Naive B cell (primary cell): ENCODE measurements at regions not wholly inside any gene's neighbourhood (a gene's known extent, or its start where the extent isn't known, plus 50 kb on each side); places are given as distances from the start of the nearest gene placed in this dataset.
A peak's percentile ranks its signal among the peaks of the same experiment; 100 is the strongest.

ENCODE experiments used
- ATAC-seq, 2 donors: fragments of 150-1000 bp; cut with Tn5 transposase; 2 replicates each; pipeline ENCODE4 v1.10.0; 2021; ENCODE audit warnings: low read depth in 2 of 2, mild to moderate bottlenecking in 2 of 2, moderate library complexity in 2 of 2
- DNase-seq: peaks from one replicate; pipeline ENCODE4 v3.0.0; 2022
- H3K27ac Mint-ChIP-seq, 6 donors: one replicate each; pipeline ENCODE4 v1.8.0; 2020 to 2022; ENCODE audit warnings: mild to moderate bottlenecking in 6 of 6, mixed read lengths in 6 of 6, moderate library complexity in 5 of 6, inconsistent platforms in 2 of 6
- H3K27me3 Mint-ChIP-seq, 3 donors: one replicate each; pipeline ENCODE4 v1.8.0; 2021 to 2022; ENCODE audit warnings: mixed read lengths in 3 of 3, mild to moderate bottlenecking in 1 of 3
- H3K36me3 Mint-ChIP-seq, 2 donors: one replicate each; pipeline ENCODE4 v1.8.0; 2020 to 2022; ENCODE audit warnings: mixed read lengths in 2 of 2, inconsistent platforms in 1 of 2, mild to moderate bottlenecking in 1 of 2
- H3K4me1 Mint-ChIP-seq, 3 donors: one replicate each; pipeline ENCODE4 v1.8.0; 2020 to 2022; ENCODE audit warnings: mixed read lengths in 3 of 3, inconsistent platforms in 1 of 3, mild to moderate bottlenecking in 1 of 3, moderate library complexity in 1 of 3
- H3K4me3 Mint-ChIP-seq, 8 donors: one replicate each; pipeline ENCODE4 v1.8.0; 2020 to 2022; ENCODE audit warnings: mild to moderate bottlenecking in 8 of 8, mixed read lengths in 8 of 8, moderate library complexity in 8 of 8, inconsistent platforms in 2 of 8
- H3K9me3 Mint-ChIP-seq, 7 donors: one replicate each; pipeline ENCODE4 v1.8.0; 2020 to 2022; ENCODE audit warnings: mixed read lengths in 7 of 7, mild to moderate bottlenecking in 5 of 7, inconsistent platforms in 2 of 7, moderate library complexity in 1 of 7

DNA sequence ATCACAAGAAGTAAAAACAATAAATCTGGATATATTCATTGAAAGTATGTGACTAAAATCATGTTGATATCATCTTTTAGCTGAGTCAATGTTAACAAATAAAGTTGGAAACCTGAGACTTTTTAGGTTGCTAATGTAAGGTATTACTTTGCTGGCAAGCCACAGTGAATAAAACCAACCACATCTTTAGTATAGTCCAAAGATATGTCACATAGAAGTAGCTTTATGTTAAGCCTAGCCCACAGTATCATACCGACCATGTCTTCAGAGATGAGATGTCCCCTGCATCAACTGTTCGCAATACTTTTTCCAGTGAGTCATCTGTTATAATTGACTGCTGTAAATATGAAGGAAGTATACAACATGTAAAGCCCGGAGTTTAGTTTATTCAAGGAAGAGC lies 107.6 kb upstream of the MCHR2 start:
- no peaks in the 10 kb centered on the region for H3K9me3 Mint-ChIP-seq
- no peaks in the 10 kb centered on the region for H3K36me3 Mint-ChIP-seq
- H3K4me1 Mint-ChIP-seq, result no peaks in the 10 kb centered on the region
- DNase-seq, result no peak
- no peak overlapping the region for H3K27ac Mint-ChIP-seq
- ATAC-seq, result no peak
- H3K27me3 Mint-ChIP-seq, result peaks cover 7 to 16% (median 10%) of the 10 kb centered on the region in 3 donors
- no peak overlapping the region for H3K4me3 Mint-ChIP-seq

DNA sequence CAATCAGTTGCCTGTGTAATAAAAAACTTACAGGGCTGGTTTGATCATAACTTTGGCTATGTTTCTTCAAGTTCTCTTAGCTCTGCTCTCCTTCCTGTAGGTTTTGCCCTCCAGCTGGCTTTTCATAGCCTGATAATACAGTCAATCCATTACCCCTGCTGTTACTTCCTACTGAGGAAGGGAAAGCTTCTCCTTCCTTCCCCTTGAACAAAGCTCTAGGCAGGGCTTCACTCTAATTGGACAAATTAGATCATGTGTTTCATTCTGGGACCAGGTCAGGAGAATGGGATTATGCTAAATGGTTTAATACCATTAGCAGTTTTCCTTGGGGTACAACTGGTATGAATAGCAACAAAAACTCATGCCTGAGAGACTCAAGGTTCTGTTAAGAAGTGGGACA lies 106.8 kb upstream of the MCHR2 start:
- no peak for ATAC-seq
- peaks cover 2 to 11% (median 7%) of the 10 kb centered on the region in 3 donors for H3K27me3 Mint-ChIP-seq
- no peaks in the 10 kb centered on the region for H3K4me1 Mint-ChIP-seq
- DNase-seq, result no peak
- H3K36me3 Mint-ChIP-seq, result no peaks in the 10 kb centered on the region
- peak overlapping the region in 1 of 6 donors; percentile 46 for H3K27ac Mint-ChIP-seq
- no peaks in the 10 kb centered on the region for H3K9me3 Mint-ChIP-seq
- no peak overlapping the region for H3K4me3 Mint-ChIP-seq

DNA sequence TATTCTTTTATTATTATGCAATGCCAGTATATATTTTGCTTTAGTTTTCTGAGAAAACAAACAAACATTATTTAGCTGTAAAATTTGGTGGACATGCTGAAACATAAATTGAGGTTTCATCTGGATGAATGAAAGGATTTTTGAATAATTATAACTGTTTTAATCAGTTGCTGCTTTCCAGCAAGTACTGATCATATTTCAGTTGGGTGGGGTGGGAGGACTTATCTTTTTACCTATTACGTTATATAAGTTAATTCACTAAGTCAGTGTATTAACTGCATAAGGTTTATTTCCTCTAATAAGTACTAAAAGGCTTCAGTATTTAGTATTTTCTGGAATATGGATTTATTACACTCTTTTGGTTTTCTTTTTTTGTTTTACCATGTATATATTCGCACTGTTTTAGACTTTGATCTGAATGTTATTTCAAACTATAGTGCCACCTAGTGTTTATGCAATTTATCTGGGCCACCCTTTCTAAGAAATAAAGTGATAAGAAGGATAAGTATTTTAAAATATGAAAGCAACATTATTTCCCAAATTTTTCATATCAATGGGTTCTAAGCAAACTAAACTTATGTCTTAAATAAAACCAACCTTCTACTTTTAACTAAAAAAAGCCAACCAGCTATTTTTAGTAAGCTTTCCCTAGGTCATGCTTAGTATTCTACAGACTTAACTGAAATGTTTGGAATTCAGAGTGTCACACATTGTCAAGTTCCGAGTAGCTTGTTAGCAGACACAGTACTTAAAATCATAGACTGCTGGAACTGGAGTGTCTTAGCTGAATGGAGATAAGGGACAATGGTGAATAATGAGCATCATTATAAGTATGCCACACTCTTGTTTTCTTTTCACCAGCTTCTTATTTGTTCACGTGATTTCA lies 105.4 kb upstream of the MCHR2 start:
- no peaks in the 10 kb centered on the region for H3K36me3 Mint-ChIP-seq
- DNase-seq, result no peak

DNA sequence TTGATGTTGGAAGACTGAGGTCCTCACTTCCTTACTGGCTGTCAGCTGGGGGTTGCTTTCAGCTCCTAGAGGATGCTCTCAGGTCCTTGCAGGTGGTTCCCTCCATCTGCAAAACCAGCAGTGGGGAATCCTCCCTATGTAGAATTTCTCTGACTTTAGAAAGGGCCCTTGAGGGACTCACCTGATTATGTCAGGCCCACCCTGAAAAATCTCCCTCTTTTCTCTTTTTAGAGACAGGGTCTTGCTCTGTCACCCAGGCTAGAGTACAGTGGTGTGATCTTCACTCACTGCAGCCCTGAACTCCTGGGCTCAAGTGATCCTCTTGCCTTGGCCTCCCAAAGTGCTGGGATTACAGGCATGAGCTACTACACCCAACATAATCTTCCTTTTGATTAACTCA lies 102.9 kb upstream of the MCHR2 start:
- Mint-ChIP-seq H3K4me3 (peak overlapping the region in 1 of 8 donors; percentile 5), H3K27me3 (peaks cover 0 to 4% (median 0%) of the 10 kb centered on the region in 3 donors), H3K27ac (no peak overlapping the region), H3K4me1 (no peaks in the 10 kb centered on the region), H3K9me3 (no peaks in the 10 kb centered on the region), H3K36me3 (no peaks in the 10 kb centered on the region)
- DNase-seq (no peak), ATAC-seq (no peak)

More for the DNA sequence above, 105.4 kb upstream of the MCHR2 start:
- H3K4me1 Mint-ChIP-seq, result no peaks in the 10 kb centered on the region
- peaks cover 0 to 11% (median 0%) of the 10 kb centered on the region in 3 donors for H3K27me3 Mint-ChIP-seq
- no peak overlapping the region for H3K27ac Mint-ChIP-seq
- H3K9me3 Mint-ChIP-seq, result no peaks in the 10 kb centered on the region
- no peak for ATAC-seq
- peak overlapping the region in 1 of 8 donors; percentile 7 for H3K4me3 Mint-ChIP-seq

DNA sequence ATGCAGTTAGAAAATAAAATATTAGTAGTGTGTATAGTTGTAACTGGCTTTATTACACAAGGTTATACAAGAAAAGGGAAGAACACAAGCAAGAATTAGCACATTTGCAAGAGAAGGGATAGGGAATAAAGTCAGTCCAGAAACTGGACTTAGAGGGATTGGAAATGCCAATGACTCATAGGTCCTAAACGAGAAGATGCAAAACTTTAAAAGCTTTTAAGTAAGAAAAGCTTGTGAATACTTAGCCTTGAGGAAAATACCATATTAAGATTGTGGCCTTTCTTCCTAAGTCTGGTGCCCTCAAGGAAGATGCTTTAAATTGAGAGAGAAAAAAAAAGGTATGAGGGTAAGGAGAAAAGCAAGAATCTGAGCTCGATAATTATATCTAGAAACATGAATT lies 102.3 kb upstream of the MCHR2 start:
- Mint-ChIP-seq H3K27me3 (no peaks in the 10 kb centered on the region), H3K36me3 (no peaks in the 10 kb centered on the region), H3K4me1 (no peaks in the 10 kb centered on the region), H3K27ac (no peak overlapping the region), H3K4me3 (no peak overlapping the region), H3K9me3 (no peaks in the 10 kb centered on the region)
- ATAC-seq (no peak), DNase-seq (no peak)

DNA sequence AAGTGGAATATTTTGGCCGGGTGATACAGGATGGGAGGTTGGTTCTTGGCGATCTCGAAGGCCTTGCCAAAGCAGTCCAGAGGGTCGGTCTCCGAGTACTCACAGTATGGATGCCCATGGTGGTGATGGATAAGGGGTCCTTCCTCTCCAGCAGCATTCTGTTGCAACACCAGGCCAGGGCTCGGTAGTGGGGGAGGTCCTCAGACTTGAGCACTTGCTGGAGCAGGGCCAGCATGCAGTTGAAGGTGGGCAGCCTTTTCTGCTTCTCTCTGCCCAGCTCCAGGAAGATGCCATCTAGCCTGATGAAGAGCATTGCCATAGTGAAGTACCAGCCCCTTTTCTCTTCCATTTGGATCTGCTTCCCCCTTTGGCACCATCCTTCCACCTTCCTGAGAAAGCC lies 99.4 kb upstream of the MCHR2 start:
- no peaks in the 10 kb centered on the region for H3K4me1 Mint-ChIP-seq
- H3K4me3 Mint-ChIP-seq, result no peak overlapping the region
- no peaks in the 10 kb centered on the region for H3K27me3 Mint-ChIP-seq
- H3K9me3 Mint-ChIP-seq, result no peaks in the 10 kb centered on the region
- H3K27ac Mint-ChIP-seq, result no peak overlapping the region
- DNase-seq, result no peak
- H3K36me3 Mint-ChIP-seq, result no peaks in the 10 kb centered on the region
- no peak for ATAC-seq

DNA sequence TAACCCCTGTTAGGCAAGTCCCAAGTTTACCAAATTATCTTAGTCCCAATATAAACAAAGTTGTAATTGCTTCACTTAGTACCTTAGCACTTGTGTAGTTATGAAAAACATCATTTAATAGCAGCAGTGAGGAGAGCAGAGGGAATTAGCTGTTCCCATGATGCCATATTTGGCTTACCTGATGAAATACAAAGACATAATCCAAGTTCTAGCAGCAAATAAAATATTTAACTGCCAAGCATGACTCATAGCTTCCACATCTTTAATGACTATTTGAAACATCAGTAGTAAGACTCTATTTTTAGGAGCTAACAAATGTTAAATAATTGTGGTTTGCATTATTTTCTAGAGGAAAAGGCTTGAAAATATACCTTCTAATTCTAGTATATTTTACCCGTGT lies 94.0 kb upstream of the MCHR2 start:
- Mint-ChIP-seq H3K27me3 (no peaks in the 10 kb centered on the region), H3K9me3 (no peaks in the 10 kb centered on the region), H3K4me1 (no peaks in the 10 kb centered on the region), H3K36me3 (no peaks in the 10 kb centered on the region), H3K4me3 (no peak overlapping the region), H3K27ac (no peak overlapping the region)
- ATAC-seq (no peak), DNase-seq (no peak)

DNA sequence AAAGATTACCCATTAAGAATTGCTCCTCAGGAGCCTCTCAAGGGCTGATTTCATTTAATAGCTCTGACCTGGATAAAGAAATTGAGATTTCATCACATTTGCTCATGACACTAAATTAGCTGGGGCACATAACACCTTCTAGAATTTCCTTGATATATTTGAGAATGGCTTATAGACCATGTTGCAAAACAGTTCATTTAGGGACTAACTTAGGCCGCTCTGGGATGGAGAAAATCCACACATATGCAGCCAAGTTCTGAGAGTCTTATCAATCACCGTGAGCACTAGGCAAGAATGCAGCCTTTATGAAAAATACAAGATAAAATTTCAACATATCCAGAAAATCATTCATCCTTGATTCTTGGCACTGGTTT lies 91.0 kb upstream of the MCHR2 start:
- Mint-ChIP-seq H3K4me1 (no peaks in the 10 kb centered on the region), H3K4me3 (no peak overlapping the region), H3K36me3 (no peaks in the 10 kb centered on the region), H3K9me3 (peaks cover 0 to 3% (median 0%) of the 10 kb centered on the region in 7 donors), H3K27me3 (peaks cover 0 to 5% (median 0%) of the 10 kb centered on the region in 3 donors), H3K27ac (no peak overlapping the region)
- DNase-seq (no peak), ATAC-seq (no peak)

DNA sequence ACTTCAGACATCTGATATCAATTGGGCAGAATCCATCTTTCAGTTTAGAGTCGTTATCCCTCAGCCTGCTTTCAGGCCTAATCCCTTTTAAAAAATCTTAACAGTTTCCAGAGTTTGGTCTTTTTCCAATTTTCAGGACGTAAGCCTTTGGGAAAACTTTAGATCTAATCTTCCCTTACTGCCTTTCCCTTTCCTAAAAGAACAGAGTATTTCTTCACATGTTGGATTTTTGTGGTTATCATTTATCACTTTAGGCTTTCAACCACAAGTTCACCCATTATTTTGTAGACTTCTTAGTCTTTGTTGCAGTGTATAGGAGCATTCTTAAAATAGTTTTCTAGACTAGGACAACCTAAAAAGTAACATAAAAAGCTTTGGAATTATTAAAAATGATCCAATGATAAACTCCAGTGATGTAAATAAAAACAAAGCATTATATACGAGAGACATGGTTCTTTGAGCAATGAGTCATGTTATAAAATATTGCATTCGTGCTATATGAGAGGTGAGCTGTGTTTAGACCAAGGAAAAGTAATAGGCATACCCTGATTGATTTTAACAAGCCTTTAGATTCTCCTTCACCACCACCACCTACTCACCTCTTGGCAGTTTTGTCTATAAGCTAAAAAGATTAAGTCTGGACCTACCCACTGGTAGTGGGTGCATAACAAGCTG lies 90.4 kb upstream of the MCHR2 start:
- H3K27me3 Mint-ChIP-seq, result peaks cover 0 to 5% (median 0%) of the 10 kb centered on the region in 3 donors
- no peak overlapping the region for H3K27ac Mint-ChIP-seq
- no peak for ATAC-seq
- no peaks in the 10 kb centered on the region for H3K36me3 Mint-ChIP-seq
- no peak for DNase-seq
- peaks cover 0 to 3% (median 0%) of the 10 kb centered on the region in 7 donors for H3K9me3 Mint-ChIP-seq
- no peaks in the 10 kb centered on the region for H3K4me1 Mint-ChIP-seq
- no peak overlapping the region for H3K4me3 Mint-ChIP-seq

DNA sequence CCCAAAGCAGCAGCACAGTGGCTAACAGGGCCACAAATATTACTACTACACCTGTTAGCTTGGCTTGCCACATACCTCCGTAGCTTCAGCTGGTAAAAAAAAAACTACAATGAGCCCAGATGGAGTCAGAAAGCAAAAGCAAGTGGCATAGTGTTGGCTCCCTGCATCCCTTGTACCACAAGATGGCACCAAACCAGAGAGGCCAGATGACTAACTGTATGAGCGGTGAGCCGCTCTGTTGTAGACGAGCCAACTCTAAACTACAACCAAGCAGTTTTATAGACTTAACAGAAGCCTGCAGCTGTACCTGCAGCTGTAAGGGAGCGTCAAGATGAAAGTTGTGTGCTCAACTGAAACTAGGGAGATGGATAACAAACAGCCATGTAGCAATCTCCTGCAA lies 84.5 kb upstream of the MCHR2 start:
- H3K36me3 Mint-ChIP-seq, result no peaks in the 10 kb centered on the region
- no peaks in the 10 kb centered on the region for H3K4me1 Mint-ChIP-seq
- no peak overlapping the region for H3K4me3 Mint-ChIP-seq
- DNase-seq (no peak), ATAC-seq (no peak)
- H3K27me3 Mint-ChIP-seq, result peaks cover 5 to 16% (median 6%) of the 10 kb centered on the region in 3 donors
- no peak overlapping the region for H3K27ac Mint-ChIP-seq
- H3K9me3 Mint-ChIP-seq, result peaks cover 0 to 3% (median 0%) of the 10 kb centered on the region in 7 donors

DNA sequence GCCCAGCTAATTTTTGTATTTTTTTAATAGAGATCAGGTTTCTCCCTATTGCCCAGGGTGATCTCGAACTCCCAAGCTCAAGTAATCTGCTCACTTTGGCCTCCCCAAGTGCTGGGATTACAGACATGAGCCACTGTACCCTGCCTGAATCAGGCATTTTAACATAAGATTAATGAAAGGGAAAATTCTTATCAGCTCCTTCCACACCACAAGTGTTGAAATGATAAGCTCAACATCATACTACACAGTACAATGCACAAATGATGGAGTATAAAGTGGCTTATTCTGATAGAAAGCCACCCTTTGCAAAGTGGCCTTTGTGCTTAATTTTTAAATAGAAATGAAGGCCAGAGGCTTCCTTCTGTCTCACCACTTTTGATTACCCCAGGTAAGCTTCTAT lies 71.3 kb upstream of the MCHR2 start:
- no peak for DNase-seq
- H3K27me3 Mint-ChIP-seq, result no peaks in the 10 kb centered on the region
- no peak overlapping the region for H3K4me3 Mint-ChIP-seq
- peaks cover 0 to 10% of the 10 kb centered on the region in 2 donors for H3K36me3 Mint-ChIP-seq
- ATAC-seq, result no peak
- no peaks in the 10 kb centered on the region for H3K4me1 Mint-ChIP-seq
- peaks cover 6 to 19% (median 14%) of the 10 kb centered on the region in 7 donors for H3K9me3 Mint-ChIP-seq
- no peak overlapping the region for H3K27ac Mint-ChIP-seq

DNA sequence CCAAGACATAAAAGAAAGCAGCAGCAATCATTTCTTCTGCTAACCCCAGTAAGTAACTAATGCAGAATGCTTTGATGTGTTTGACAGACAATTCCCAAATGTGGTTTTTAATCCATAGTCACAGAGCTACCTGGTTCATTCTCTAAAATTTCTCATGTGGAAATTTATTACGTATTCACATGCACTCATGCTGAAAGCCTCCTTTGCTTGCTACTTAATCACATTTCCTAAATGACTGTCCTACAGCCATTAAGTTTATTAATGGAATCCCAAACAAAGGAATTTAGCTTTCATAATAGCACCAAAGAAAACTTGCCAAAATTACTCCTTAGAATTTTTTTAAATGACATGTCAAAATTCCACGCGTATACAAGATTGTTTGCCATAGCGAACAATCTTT lies 68.6 kb upstream of the MCHR2 start:
- Mint-ChIP-seq H3K4me1 (no peaks in the 10 kb centered on the region), H3K9me3 (peaks cover 0 to 13% (median 4%) of the 10 kb centered on the region in 7 donors), H3K4me3 (no peak overlapping the region), H3K27me3 (no peaks in the 10 kb centered on the region), H3K27ac (no peak overlapping the region), H3K36me3 (no peaks in the 10 kb centered on the region)
- DNase-seq (no peak), ATAC-seq (no peak)

DNA sequence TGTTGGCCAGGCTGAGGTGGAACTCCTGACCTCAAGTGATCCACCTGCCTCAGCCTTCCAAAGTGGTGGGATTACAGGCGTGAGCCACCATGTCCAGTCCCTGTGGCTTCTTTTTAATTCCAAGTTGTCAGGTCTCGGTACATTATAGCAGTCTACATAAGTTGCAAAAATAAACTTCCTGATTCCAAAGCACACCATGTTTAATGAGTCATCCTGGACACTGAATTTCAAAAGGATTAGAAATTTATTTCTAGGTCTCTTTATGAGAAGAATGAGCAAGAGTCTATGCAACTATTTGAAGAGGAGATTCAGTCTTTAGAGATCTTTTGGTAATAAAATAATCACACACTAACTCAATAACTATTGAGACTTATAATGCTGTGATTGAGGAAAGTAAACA lies 63.9 kb upstream of the MCHR2 start:
- Mint-ChIP-seq H3K36me3 (no peaks in the 10 kb centered on the region), H3K4me1 (no peaks in the 10 kb centered on the region), H3K27me3 (no peaks in the 10 kb centered on the region), H3K4me3 (no peak overlapping the region), H3K9me3 (peaks cover 0 to 27% (median 6%) of the 10 kb centered on the region in 7 donors), H3K27ac (no peak overlapping the region)
- DNase-seq (no peak), ATAC-seq (no peak)

DNA sequence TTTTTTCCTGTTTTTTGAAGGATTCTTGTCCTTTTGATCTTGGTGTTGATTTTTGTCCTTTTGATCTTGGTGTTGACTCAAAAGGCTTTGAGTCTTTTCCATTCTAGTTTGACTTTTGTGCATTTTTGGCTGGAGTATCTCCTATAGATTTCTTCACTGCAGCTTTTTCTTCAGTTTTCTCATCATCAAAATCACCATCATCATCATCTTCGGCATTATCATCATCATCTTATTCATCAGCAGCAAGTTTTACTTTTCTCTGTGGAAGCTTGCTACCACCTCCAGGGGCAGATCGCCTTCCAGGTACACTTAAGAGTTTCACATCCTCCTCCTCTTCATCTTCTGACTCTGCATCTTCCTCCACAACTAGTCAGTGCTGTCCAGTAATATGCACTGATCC lies 56.5 kb upstream of the MCHR2 start:
- ATAC-seq (no peak), DNase-seq (no peak)
- no peak overlapping the region for H3K27ac Mint-ChIP-seq
- H3K9me3 Mint-ChIP-seq, result peaks cover 0 to 12% (median 3%) of the 10 kb centered on the region in 7 donors
- H3K36me3 Mint-ChIP-seq, result no peaks in the 10 kb centered on the region
- no peaks in the 10 kb centered on the region for H3K27me3 Mint-ChIP-seq
- no peak overlapping the region for H3K4me3 Mint-ChIP-seq
- no peaks in the 10 kb centered on the region for H3K4me1 Mint-ChIP-seq
